HG03103 (cell line): ENCODE measurements at regions not wholly inside any gene's neighbourhood (a gene's known extent, or its start where the extent isn't known, plus 50 kb on each side); places are given as distances from the start of the nearest gene placed in this dataset.

Experiments used
- ATAC-seq: cut with Tn5 transposase; IDR thresholded peaks from one replicate; pipeline ENCODE4 v1.9.1; 2021; ENCODE audit warnings: low read depth; ENCODE audit not compliant: unreplicated experiment

GRCh38 chr20:11114382-11114781 is 440.6 kb upstream of the JAG1 start:
- ATAC-seq, result no peak

GRCh38 chr20:11117808-11118528 is 444.2 kb upstream of the JAG1 start:
- ATAC-seq, result no peak

- ATAC-seq, result no peak
Observed at GRCh38 chr20:11118802-11119380, 445.1 kb upstream of the JAG1 start.

DNA sequence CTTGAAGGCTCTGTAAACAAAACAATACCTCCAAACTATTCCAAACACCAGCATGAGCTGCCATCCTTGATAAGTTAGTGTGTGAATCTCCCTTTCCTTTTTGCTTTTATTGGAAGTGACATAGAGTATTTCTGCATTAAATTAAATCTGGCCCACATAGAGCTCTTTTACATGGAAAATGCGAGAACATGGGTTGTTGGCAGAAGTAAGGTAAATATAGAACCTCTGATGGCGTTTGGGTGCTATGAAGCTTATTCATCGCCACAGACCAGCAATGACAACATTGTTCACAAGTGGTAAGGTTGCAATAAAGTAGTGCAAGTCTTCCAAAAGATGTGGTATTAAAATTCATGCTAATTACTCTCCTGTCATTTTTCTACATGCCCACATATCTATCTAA is 445.8 kb upstream of the JAG1 start:
- no peak for ATAC-seq

DNA sequence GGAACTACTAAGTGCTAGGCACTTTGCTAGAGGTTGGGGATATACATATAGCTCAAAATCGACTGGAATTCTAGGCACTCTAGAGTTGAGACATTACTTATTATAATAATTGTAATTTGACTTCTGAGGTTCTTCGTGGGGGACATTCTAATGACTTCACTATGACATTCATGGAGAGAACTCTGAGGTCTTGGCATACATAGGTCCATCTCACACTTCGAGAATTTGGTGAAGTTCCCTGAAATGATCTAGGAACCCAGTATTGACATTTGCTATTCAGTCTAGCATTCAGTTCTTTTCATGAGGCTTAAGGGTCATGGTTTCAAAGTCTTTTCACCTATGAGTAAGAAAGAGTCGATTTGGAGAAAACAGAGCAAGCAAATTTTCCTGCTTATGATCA is 446.6 kb upstream of the JAG1 start:
- ATAC-seq, result no peak

DNA sequence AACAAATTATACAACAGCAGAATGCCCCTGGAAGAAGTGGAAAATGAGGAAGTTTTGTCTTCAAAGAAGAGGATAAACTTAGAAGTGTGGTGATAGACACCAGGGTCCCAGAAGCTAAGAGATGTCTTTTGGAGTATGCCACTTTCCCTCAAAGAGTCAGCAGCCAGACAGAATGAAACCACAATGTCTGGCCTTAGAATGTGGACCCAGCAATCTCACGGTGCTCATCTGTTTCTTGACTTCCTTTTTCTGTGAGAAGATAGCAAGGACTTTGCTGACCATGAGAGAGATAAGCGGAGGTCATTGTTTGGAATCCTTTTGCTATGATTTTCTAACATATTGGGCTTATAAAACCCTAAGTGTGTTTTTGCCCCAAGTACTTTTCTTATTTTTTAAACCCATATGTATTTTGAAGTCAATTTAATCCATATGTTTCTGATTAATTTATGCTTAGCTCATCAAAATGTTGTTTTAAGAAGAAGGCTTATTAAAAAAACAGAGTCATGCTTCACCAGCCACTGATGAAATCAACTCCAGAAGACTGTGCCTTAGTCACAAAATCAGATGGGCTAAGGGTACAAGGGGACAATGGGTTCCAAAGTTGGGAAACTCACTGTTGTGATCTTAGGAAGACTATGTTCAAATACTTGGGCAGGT is 451.2 kb upstream of the JAG1 start:
- no peak for ATAC-seq

DNA sequence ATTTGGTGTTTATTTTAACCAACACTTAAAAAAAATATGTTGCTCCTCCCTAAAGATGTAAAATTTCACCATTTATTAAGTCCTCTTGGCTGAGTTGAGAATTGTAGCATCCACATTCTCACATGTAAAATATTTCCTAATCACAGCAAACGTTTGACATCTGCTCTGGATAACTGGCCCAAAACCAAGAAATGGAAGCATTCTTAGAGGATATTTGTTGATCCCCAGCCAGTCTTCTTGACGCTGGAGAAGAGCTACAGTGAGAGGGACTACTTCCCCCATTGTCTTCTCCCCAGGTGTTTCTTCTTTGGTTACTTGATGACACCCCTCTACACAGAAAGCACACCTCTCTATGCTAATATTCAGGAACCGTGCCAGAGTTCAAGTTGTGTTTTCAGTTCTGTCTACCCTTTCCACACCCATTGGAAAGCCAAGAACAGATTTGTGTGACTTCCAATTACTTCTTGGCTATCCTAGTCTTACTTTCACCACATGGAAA is 454.5 kb upstream of the JAG1 start:
- no peak for ATAC-seq

DNA sequence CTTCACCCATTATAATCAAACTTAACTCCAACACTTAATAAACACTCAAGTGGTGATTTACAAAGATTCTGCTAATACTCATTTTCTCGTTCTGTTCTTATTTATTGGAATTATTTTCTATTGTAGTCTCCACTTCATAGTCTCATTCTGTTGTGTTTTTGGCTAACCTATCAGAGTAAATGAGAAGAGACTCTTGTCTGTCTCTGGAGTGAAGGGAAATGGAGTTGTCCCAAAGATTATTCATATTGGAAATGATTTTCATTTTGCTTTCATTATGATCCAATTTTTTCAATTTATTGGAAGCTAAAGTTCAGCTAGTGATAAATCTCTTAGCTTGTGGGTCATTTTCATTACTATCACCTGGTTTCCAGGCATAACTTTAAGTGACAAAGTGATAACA is 454.9 kb upstream of the JAG1 start:
- ATAC-seq, result no peak

GRCh38 chr20:11130554-11131166 is 456.9 kb upstream of the JAG1 start:
- ATAC-seq, result no peak

- no peak for ATAC-seq
Observed at GRCh38 chr20:11132819-11133415, 459.1 kb upstream of the JAG1 start.

GRCh38 chr20:11136691-11137090 is 462.9 kb upstream of the JAG1 start:
- ATAC-seq, result no peak

DNA sequence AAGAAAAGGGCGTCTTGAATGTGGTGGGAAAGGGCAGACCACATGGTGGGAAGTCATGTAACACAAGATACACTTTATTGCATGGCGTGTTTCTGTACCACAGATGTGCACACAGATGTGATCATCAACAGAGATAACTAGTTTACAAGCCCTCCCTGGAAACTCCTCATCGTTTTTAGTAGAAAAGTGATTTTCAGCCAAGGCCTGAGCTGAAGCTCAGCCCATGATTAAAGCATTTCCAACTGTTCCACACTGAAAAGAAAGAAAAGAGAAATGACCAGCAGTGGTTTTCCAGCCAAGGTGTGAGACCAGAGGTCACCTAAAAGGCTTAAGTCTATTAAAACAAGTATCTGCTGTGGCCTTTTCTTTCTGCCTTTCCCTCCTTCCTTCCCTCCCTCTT is 463.9 kb upstream of the JAG1 start:
- ATAC-seq, result no peak

DNA sequence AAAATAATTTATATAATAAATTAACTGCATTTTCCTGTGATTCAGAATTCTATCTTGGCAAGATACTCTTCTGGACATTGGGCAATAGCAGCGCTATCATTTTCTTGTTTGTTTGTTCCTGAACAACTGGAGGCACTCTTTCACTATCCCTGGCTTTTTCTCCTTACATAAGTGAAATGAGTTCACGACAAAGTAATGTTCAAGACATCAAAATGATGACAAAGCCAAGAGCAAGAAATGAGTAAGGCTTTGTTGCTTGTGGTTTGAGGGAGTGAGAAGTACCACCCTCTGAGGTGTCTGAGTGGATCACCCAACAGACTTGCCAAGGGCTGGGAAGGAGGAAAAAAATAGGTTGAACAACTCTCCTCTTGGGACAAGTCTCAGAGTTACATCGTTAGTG is 466.6 kb upstream of the JAG1 start:
- ATAC-seq, result no peak

GRCh38 chr20:11143481-11143880 is 469.7 kb upstream of the JAG1 start:
- no peak for ATAC-seq

DNA sequence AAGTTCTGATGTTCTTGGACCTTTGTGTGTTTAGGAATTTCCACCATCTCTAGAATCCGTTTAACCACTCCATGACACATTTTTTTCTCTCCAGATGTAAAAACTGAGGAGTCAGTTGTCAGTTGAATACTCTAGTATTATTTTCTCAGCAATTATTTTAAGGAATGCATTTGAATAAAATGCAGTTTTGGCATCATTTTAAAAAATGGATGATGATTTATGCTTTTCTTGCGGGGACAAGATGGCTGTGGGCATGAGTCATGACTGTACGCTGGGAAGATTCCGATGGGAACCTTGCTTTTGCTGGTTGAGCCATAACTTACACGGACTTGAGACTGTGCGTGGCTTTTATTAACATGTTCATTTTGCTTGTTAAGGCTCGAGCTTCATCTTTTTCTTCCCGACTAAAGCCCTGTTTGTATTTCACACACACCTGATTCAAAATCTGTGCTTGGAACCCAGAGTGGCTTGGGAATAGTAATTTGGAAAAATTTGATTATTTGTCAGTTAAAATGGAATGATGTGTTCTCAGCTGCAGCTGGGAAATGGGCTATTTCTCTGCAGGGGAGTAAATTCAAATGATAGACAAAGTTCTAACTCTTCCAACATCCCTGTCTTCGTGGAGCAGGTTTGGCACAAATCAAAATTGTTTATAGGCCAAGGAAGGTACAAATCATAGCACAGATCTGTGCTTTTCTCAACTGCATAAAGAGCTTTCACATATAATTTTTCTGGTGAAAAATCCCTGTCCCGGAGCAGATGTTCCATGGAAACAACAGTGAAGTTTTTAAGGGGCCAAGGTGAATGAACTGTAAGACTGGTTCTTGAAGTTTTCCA is 470.5 kb upstream of the JAG1 start:
- ATAC-seq, result no peak

DNA sequence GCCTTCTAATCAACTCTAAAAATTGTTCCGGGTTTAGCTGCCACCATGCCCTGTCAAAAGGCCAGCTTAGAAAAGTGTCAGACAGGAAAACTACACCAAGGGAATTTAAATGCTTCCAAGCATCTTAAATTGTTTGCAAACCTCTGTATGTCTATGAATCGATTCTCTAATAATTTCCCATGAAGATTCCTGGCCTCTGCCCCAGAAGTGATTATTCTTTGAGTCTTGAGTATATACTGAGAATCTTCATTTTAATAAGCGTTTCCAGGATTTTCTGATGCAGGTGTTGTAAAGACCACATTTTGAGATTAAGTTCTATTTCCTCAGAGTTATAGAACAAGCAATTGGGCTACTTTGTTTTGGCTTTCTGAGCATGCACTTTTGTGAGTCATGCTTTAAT is 471.8 kb upstream of the JAG1 start:
- no peak for ATAC-seq

DNA sequence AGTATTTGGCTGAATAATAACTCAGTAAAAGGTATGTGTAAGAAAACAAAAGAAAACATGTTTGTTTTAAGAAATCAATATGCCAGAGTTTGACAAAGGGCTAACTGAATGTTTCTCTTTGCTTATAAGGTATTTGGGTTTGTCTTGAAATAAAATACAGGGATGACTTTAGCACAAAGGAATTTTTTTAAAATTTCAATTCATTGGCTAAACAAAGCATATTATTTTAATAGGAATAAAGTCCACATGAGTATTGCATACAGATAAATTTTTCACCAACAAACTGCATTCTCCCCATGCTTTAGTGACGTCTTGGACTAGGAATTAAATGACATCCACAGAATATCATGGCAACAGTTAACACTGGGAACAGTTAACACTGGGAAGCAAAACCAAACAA is 480.0 kb upstream of the JAG1 start:
- ATAC-seq, result no peak

DNA sequence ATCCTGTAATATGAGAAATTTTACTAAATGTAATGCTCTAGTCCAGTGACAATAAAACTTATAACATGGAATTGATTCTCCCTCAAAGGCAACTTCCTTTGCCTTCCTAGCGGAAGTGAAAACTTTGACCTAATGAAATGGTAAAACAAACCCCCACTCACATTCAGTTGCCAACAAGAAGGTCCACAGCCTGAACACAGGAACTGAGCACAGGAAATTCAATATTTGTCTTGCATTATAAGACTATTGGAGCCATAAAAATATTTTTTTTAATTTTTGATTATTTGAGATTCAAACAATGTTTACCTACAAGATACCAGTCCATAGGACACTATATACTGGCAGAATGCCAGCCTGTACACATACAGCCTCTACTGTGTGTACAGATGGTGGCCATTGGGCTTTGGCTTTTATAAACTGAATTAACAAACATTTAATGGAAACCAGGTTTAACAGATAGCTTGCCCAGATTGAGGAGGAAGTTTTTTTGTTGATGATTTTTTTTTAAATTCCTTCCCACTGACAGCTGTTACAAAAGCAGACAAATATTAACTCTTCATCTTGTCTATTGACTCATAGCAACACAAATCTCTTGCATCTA is 481.5 kb upstream of the JAG1 start:
- no peak for ATAC-seq

- ATAC-seq, result no peak
Observed at GRCh38 chr20:11156922-11157321, 483.1 kb upstream of the JAG1 start.

DNA sequence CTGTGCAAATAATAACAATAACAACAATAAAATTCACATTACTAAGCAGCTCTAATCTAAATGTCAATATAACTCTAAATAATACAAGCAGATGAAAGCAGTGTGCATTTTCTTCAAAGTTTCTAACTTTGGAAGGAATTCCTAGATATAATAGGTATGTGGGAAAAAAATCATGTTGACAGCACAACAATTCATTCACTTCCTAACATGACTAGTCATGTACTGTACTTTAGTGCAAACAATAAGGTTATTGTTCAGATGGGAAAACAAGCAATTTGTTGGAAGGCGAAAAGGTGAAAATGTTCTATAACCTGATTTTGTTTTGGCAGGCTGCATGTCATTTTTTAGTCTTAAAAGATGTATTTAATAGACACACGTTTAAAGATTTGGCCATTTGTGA is 484.3 kb upstream of the JAG1 start:
- no peak for ATAC-seq
